ENCODE measurements at regions not wholly inside any gene's neighbourhood (a gene's known extent, or its start where the extent isn't known, plus 50 kb on each side); places are given as distances from the start of the nearest gene placed in this dataset.
"Not testable (repeated sequence)": the region's sequence is repeated elsewhere in the genome, so short reads cannot be mapped to it uniquely, and the experiment has no call there.

DNA sequence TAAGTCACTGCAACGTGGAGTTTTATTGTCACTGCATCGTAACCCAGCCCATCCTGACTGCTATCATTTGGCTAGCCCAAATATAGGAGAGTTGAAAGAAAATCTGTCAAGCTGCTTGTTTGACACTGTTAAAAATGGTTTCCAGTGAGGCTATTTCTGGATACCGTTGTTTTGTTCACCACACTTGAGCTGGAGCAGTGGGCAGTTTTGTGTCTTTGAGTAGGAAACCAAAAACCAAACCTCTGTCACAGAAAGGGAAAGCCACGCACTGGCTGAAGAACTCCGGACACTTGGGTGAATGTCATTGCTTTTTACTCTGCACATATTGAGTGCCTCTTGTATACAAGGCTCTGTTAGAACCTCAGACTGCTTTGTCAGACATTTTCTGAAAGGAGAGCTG, 446.4 kb upstream of the CFAP20DC start:
- no peak for FAIRE-seq
- no peak for TF ChIP-seq CTCF (IDR thresholded peaks at IDR 0.05; ENCODE audit: insufficient read depth, low read length, severe bottlenecking)

GRCh38 chr3:59494969-59495368, 445.1 kb upstream of the CFAP20DC start:
- H3K27me3 ChIP-seq (ENCODE audit: control insufficient read depth, insufficient read depth, low read length); DNase-seq (ENCODE audit: low read depth); FAIRE-seq; H3K36me3 ChIP-seq (ENCODE audit: control insufficient read depth, insufficient read depth, low read length); H3K4me3 ChIP-seq (ENCODE audit: low read depth, low read length): not testable (repeated sequence)

More for the DNA sequence above, 446.4 kb upstream of the CFAP20DC start:
- Histone ChIP-seq H3K4me3 (ENCODE audit: low read depth, low read length) (no peak overlapping the region), H3K27me3 (ENCODE audit: control insufficient read depth, insufficient read depth, low read length) (no peaks in the 10 kb centered on the region), H3K36me3 (ENCODE audit: control insufficient read depth, insufficient read depth, low read length) (no peaks in the 10 kb centered on the region)
- DNase-seq (ENCODE audit: low read depth), result no peak

DNA sequence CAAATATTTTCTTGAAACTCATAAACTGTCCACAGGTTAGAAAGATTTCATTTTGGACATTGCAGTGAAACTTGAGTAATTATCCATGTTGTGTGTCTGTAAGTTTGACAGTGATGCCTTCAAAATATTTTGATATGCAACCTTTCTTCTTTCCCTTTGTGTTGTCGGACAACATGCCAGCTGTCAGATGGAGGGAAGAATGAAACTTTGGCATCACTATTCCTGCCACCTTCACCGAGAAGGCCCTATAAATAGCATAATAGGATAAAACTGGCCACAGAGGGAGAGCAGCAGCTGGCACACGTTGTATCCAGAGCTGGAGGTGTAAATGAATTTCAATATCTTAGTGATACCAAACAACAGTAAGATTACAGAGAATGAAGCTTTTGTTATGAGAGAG, 436.7 kb upstream of the CFAP20DC start:
- Histone ChIP-seq H3K4me3 (ENCODE audit: low read depth, low read length) (no peak overlapping the region), H3K36me3 (ENCODE audit: control insufficient read depth, insufficient read depth, low read length) (no peaks in the 10 kb centered on the region), H3K27me3 (ENCODE audit: control insufficient read depth, insufficient read depth, low read length) (no peaks in the 10 kb centered on the region)
- no peak for DNase-seq (ENCODE audit: low read depth)
- no peak for FAIRE-seq
- TF ChIP-seq CTCF (IDR thresholded peaks at IDR 0.05; ENCODE audit: insufficient read depth, low read length, severe bottlenecking), result no peak

- Histone ChIP-seq H3K36me3 (ENCODE audit: control insufficient read depth, insufficient read depth, low read length) (no peaks in the 10 kb centered on the region), H3K4me3 (ENCODE audit: low read depth, low read length) (no peak overlapping the region), H3K27me3 (ENCODE audit: control insufficient read depth, insufficient read depth, low read length) (no peaks in the 10 kb centered on the region)
- DNase-seq (ENCODE audit: low read depth) (no peak), FAIRE-seq (no peak)
- TF ChIP-seq CTCF (IDR thresholded peaks at IDR 0.05; ENCODE audit: insufficient read depth, low read length, severe bottlenecking), result no peak
These were observed 433.4 kb upstream of the CFAP20DC start for GRCh38 chr3:59483191-59483590.

- TF ChIP-seq CTCF (IDR thresholded peaks at IDR 0.05; ENCODE audit: insufficient read depth, low read length, severe bottlenecking), result no peak
- FAIRE-seq (no peak), DNase-seq (ENCODE audit: low read depth) (peak; percentile 9)
- Histone ChIP-seq H3K27me3 (ENCODE audit: control insufficient read depth, insufficient read depth, low read length) (no peaks in the 10 kb centered on the region), H3K36me3 (ENCODE audit: control insufficient read depth, insufficient read depth, low read length) (no peaks in the 10 kb centered on the region), H3K4me3 (ENCODE audit: low read depth, low read length) (no peak overlapping the region)
These were observed 432.9 kb upstream of the CFAP20DC start for GRCh38 chr3:59482684-59483083.

DNA sequence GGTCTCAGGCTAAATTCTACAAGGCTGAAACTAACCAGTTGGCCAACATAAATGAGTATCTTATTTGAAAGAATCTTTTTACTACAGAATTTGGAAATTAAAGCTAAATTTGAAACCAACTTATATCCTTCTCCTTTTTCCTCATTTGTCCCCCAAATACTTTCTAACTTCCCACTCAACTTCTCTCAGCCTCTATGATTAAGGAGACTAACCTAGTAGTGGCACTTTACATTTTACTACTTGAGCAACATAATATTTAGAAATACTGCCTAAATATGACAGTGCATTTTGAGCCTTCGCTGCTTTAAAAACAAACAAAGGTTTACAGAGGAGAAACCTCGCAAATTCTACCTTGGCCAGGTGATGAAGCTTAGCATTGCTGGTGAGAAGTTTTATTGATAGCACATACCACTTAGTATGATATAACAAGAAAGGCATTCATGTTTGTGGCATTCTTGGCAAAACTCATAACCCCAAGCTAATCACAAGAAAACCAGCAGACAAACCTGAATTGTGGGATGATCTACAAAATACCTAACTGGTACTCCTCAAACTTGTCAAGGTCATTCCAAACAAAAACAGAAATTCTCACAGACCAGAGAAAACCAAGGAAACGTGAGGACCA, 432.1 kb upstream of the CFAP20DC start:
- no peak for FAIRE-seq
- no peak for TF ChIP-seq CTCF (IDR thresholded peaks at IDR 0.05; ENCODE audit: insufficient read depth, low read length, severe bottlenecking)
- H3K27me3 ChIP-seq (ENCODE audit: control insufficient read depth, insufficient read depth, low read length), result no peaks in the 10 kb centered on the region
- H3K36me3 ChIP-seq (ENCODE audit: control insufficient read depth, insufficient read depth, low read length), result no peaks in the 10 kb centered on the region
- no peak overlapping the region for H3K4me3 ChIP-seq (ENCODE audit: low read depth, low read length)
- peak; percentile 61 for DNase-seq (ENCODE audit: low read depth)
